ENCODE measurements at regions not wholly inside any gene's neighbourhood (a gene's known extent, or its start where the extent isn't known, plus 50 kb on each side); places are given as distances from the start of the nearest gene placed in this dataset.

- Histone ChIP-seq H3K36me3 (ENCODE audit: control insufficient read depth, insufficient read depth, low read length) (no peaks in the 10 kb centered on the region), H3K9me3 (ENCODE audit: control insufficient read depth in 2 of 2, low read length in 2 of 2) (no peaks in the 10 kb centered on the region), H3K4me3 (ENCODE audit: low read depth, low read length) (no peak overlapping the region), H3K4me1 (ENCODE audit: control insufficient read depth, insufficient read depth, low read length, poor library complexity, severe bottlenecking) (no peaks in the 10 kb centered on the region), H3K27ac (ENCODE audit: insufficient read depth, low read length, poor library complexity, severe bottlenecking) (no peak overlapping the region), H3K27me3 (ENCODE audit: control insufficient read depth, insufficient read depth, low read length) (no peaks in the 10 kb centered on the region)
- H3K4me3 Mint-ChIP-seq: no peak overlapping the region
- no peaks in the 10 kb centered on the region for H3K36me3 Mint-ChIP-seq
- no peak for DNase-seq
- H3K4me1 Mint-ChIP-seq: no peaks in the 10 kb centered on the region
- peaks cover 0 to 2% (median 0%) of the 10 kb centered on the region in 7 donors for H3K9me3 Mint-ChIP-seq
- no peak overlapping the region for H3K27ac Mint-ChIP-seq
- no peaks in the 10 kb centered on the region for H3K27me3 Mint-ChIP-seq
- ATAC-seq (ENCODE audit: low read depth in 2 of 2): no peak
These were observed 49.9 kb upstream of the FGF13 start for GRCh38 chrX:138761380-138761779.

Measured in CD4-positive, CD25-positive, alpha-beta regulatory T cell (primary cell).